ENCODE measurements at regions not wholly inside any gene's neighbourhood (a gene's known extent, or its start where the extent isn't known, plus 50 kb on each side); places are given as distances from the start of the nearest gene placed in this dataset.

GRCh38 chr4:137213372-137214173 is 318.7 kb downstream of the PCDH18 start:
- Histone ChIP-seq H3K27ac (no peak overlapping the region), H3K27me3 (no peaks in the 10 kb centered on the region), H3K9me3 (no peaks in the 10 kb centered on the region), H3K4me3 (no peak overlapping the region), H3K4me1 (no peaks in the 10 kb centered on the region), H3K36me3 (no peaks in the 10 kb centered on the region)
- intact Hi-C loops (cut with DNase I), result no loop called here
- WGBS, 2 donors, result 83 to 88% methylated on average over 4 of the region's 4 CpGs
- TF ChIP-seq CTCF (IDR thresholded peaks at IDR 0.05) (no peak), POLR2AphosphoS5 (IDR thresholded peaks at IDR 0.05) (no peak), POLR2A (IDR thresholded peaks at IDR 0.05) (no peak), EP300 (IDR thresholded peaks at IDR 0.05) (no peak)
- no peak for DNase-seq

GRCh38 chr4:137212601-137213000 is 319.7 kb downstream of the PCDH18 start:
- Histone ChIP-seq H3K4me1 (no peaks in the 10 kb centered on the region), H3K27me3 (no peaks in the 10 kb centered on the region), H3K9me3 (no peaks in the 10 kb centered on the region), H3K4me3 (no peak overlapping the region), H3K27ac (no peak overlapping the region), H3K36me3 (no peaks in the 10 kb centered on the region)
- TF ChIP-seq CTCF (IDR thresholded peaks at IDR 0.05), result no peak
- no peak for TF ChIP-seq POLR2A (IDR thresholded peaks at IDR 0.05)
- no peak for TF ChIP-seq EP300 (IDR thresholded peaks at IDR 0.05)
- TF ChIP-seq POLR2AphosphoS5 (IDR thresholded peaks at IDR 0.05), result no peak
- intact Hi-C loops (cut with DNase I), result no loop called here
- DNase-seq, result no peak

GRCh38 chr4:137209240-137209639 is 323.1 kb downstream of the PCDH18 start:
- no peaks in the 10 kb centered on the region for H3K36me3 ChIP-seq
- intact Hi-C loops (cut with DNase I), result no loop called here
- no peaks in the 10 kb centered on the region for H3K27me3 ChIP-seq
- no peaks in the 10 kb centered on the region for H3K9me3 ChIP-seq
- WGBS, 2 donors, result 79 to 94% methylated on average over 2 of the region's 2 CpGs
- H3K4me1 ChIP-seq, result peaks cover 0 to 7% (median 3%) of the 10 kb centered on the region in 4 donors
- no peak overlapping the region for H3K4me3 ChIP-seq
- no peak for TF ChIP-seq EP300 (IDR thresholded peaks at IDR 0.05)
- no peak for TF ChIP-seq POLR2A (IDR thresholded peaks at IDR 0.05)
- no peak for TF ChIP-seq CTCF (IDR thresholded peaks at IDR 0.05)
- no peak for TF ChIP-seq POLR2AphosphoS5 (IDR thresholded peaks at IDR 0.05)
- no peak overlapping the region for H3K27ac ChIP-seq
- no peak for DNase-seq

- TF ChIP-seq POLR2AphosphoS5 (IDR thresholded peaks at IDR 0.05) (no peak), POLR2A (IDR thresholded peaks at IDR 0.05) (no peak), EP300 (IDR thresholded peaks at IDR 0.05) (no peak), CTCF (IDR thresholded peaks at IDR 0.05) (no peak)
- Histone ChIP-seq H3K27me3 (no peaks in the 10 kb centered on the region), H3K9me3 (no peaks in the 10 kb centered on the region), H3K4me3 (no peak overlapping the region), H3K36me3 (no peaks in the 10 kb centered on the region), H3K27ac (no peak overlapping the region), H3K4me1 (peaks cover 0 to 7% (median 3%) of the 10 kb centered on the region in 4 donors)
- intact Hi-C loops (cut with DNase I), result no loop called here
- 0 to 11% methylated on average over 1 of the region's 1 CpG for WGBS, 2 donors
- no peak for DNase-seq
These were observed 325.5 kb downstream of the PCDH18 start for GRCh38 chr4:137206781-137207180.

- TF ChIP-seq CTCF (IDR thresholded peaks at IDR 0.05), result no peak
- TF ChIP-seq POLR2AphosphoS5 (IDR thresholded peaks at IDR 0.05), result no peak
- no peak for TF ChIP-seq POLR2A (IDR thresholded peaks at IDR 0.05)
- TF ChIP-seq EP300 (IDR thresholded peaks at IDR 0.05), result no peak
- no peak for DNase-seq
- Histone ChIP-seq H3K27ac (no peak overlapping the region), H3K4me1 (peaks cover 0 to 7% (median 3%) of the 10 kb centered on the region in 4 donors), H3K36me3 (no peaks in the 10 kb centered on the region), H3K4me3 (no peak overlapping the region), H3K9me3 (no peaks in the 10 kb centered on the region), H3K27me3 (no peaks in the 10 kb centered on the region)
- intact Hi-C loops (cut with DNase I), result no loop called here
- WGBS, 2 donors, result 61 to 77% methylated on average over 2 of the region's 2 CpGs
These were observed 328.7 kb downstream of the PCDH18 start for GRCh38 chr4:137203601-137204000.
